Fibroblast of lung (primary cell): ENCODE measurements at regions not wholly inside any gene's neighbourhood (a gene's known extent, or its start where the extent isn't known, plus 50 kb on each side); places are given as distances from the start of the nearest gene placed in this dataset.
A peak's percentile ranks its signal among the peaks of the same experiment; 100 is the strongest.

Source experiments
- DNase-seq, 2 donors: peaks; one replicate each; pipeline versions ENCODE4 v3.0.0 to v3.0.0-alpha.2; 2010; ENCODE audit warnings: low read depth in 2 of 2
- H2AFZ ChIP-seq: 2 replicates; pipeline ENCODE4 v1.5.1; 2012; ENCODE audit warnings: low read length, control low read depth, inconsistent platforms
- H3K27ac ChIP-seq: 2 replicates; pipeline ENCODE4 v1.5.1; 2011; ENCODE audit warnings: low read length, control low read depth; ENCODE audit not compliant: insufficient read depth
- H3K27me3 ChIP-seq: 2 replicates; pipeline ENCODE4 v1.5.1; 2011; ENCODE audit warnings: mild to moderate bottlenecking, low read length; ENCODE audit not compliant: control insufficient read depth, insufficient read depth
- H3K36me3 ChIP-seq: 2 replicates; pipeline ENCODE4 v1.5.1; 2011; ENCODE audit warnings: low read length; ENCODE audit not compliant: control insufficient read depth, insufficient read depth
- H3K4me1 ChIP-seq: 2 replicates; pipeline ENCODE4 v1.5.1; 2011; ENCODE audit warnings: low read length; ENCODE audit not compliant: control insufficient read depth, insufficient read depth; ENCODE audit errors: extremely low read depth
- H3K4me2 ChIP-seq: 2 replicates; pipeline ENCODE4 v1.5.1; 2011; ENCODE audit warnings: low read length, control low read depth; ENCODE audit not compliant: insufficient read depth; ENCODE audit errors: extremely low read depth
- H3K4me3 ChIP-seq, 4 experiments: fragments of 200-600 bp in 1 of 4; sonication (generic) in 1 of 4; replicated peaks in 1 of 4; 2 replicates each; pipeline ENCODE4 v1.5.1; 2011 to 2016; ENCODE audit warnings: low read length in 4 of 4, low read depth in 3 of 4, mild to moderate bottlenecking in 3 of 4, control low read depth in 2 of 4, inconsistent platforms in 1 of 4, mixed read lengths in 1 of 4; ENCODE audit not compliant: insufficient read depth in 1 of 4; ENCODE audit errors: control extremely low read depth in 1 of 4
- H3K79me2 ChIP-seq: 2 replicates; pipeline ENCODE4 v1.5.1; 2012; ENCODE audit warnings: mild to moderate bottlenecking, low read length, inconsistent platforms; ENCODE audit not compliant: control insufficient read depth, insufficient read depth
- H3K9ac ChIP-seq: 2 replicates; pipeline ENCODE4 v1.5.1; 2011; ENCODE audit warnings: mild to moderate bottlenecking, low read length, control low read depth; ENCODE audit not compliant: insufficient read depth
- H3K9me3 ChIP-seq: 2 replicates; pipeline ENCODE4 v1.5.1; 2012; ENCODE audit warnings: low read depth, low read length; ENCODE audit not compliant: control insufficient read depth, insufficient read depth
- H4K20me1 ChIP-seq: 2 replicates; pipeline ENCODE4 v1.5.1; 2011; ENCODE audit warnings: low read length; ENCODE audit not compliant: control insufficient read depth, insufficient read depth; ENCODE audit errors: extremely low read depth
- CTCF ChIP-seq, 2 donors: IDR thresholded peaks in 1 of 2; conservative IDR thresholded peaks in 1 of 2; 1 replicate in 1 of 2; 2 replicates in 1 of 2; pipeline ENCODE4 v1.5.1; 2011 to 2012; ENCODE audit warnings: low read length in 2 of 2, control low read depth in 1 of 2, inconsistent platforms in 1 of 2, low read depth in 1 of 2, mild to moderate bottlenecking in 1 of 2
- EZH2 ChIP-seq: IDR thresholded peaks from 2 replicates; pipeline ENCODE4 v1.5.1; 2012; ENCODE audit warnings: low read length, control low read depth, mild to moderate bottlenecking; ENCODE audit errors: missing control alignments

GRCh38 chr9:90287567-90288274 lies 354.9 kb downstream of the DIRAS2 start:
- no peak overlapping the region for H3K27ac ChIP-seq
- H3K4me3 ChIP-seq, result no peak overlapping the region
- no peaks in the 10 kb centered on the region for H3K4me1 ChIP-seq
- H3K4me2 ChIP-seq, result no peak overlapping the region
- H3K9ac ChIP-seq, result no peak overlapping the region
- no peak for DNase-seq
- H3K79me2 ChIP-seq, result no peaks in the 10 kb centered on the region
- H3K36me3 ChIP-seq, result no peaks in the 10 kb centered on the region
- no peaks in the 10 kb centered on the region for H4K20me1 ChIP-seq
- H3K27me3 ChIP-seq, result no peaks in the 10 kb centered on the region
- no peaks in the 10 kb centered on the region for H3K9me3 ChIP-seq
- TF ChIP-seq CTCF (conservative IDR thresholded peaks at IDR 0.05 in 1 of 2, IDR thresholded peaks at IDR 0.05 in 1 of 2; ENCODE audit: low read depth in 1 of 2, low read length in 2 of 2) (no peak), EZH2 (no peak)
- H2AFZ ChIP-seq, result no peak overlapping the region

GRCh38 chr9:90288275-90288639 lies 354.4 kb downstream of the DIRAS2 start:
- no peak for DNase-seq
- Histone ChIP-seq H3K79me2 (no peaks in the 10 kb centered on the region), H3K4me3 (no peak overlapping the region), H3K9me3 (no peaks in the 10 kb centered on the region), H3K9ac (no peak overlapping the region), H2AFZ (no peak overlapping the region), H3K27me3 (no peaks in the 10 kb centered on the region), H3K4me2 (no peak overlapping the region), H3K36me3 (no peaks in the 10 kb centered on the region), H3K4me1 (no peaks in the 10 kb centered on the region), H4K20me1 (no peaks in the 10 kb centered on the region), H3K27ac (no peak overlapping the region)
- TF ChIP-seq EZH2 (no peak), CTCF (conservative IDR thresholded peaks at IDR 0.05 in 1 of 2, IDR thresholded peaks at IDR 0.05 in 1 of 2; ENCODE audit: low read depth in 1 of 2, low read length in 2 of 2) (no peak)

GRCh38 chr9:90290716-90291485 lies 351.7 kb downstream of the DIRAS2 start:
- TF ChIP-seq EZH2 (no peak), CTCF (conservative IDR thresholded peaks at IDR 0.05 in 1 of 2, IDR thresholded peaks at IDR 0.05 in 1 of 2; ENCODE audit: low read depth in 1 of 2, low read length in 2 of 2) (no peak)
- peak; percentile 35 to 57 for DNase-seq

More at GRCh38 chr9:90290716-90291485, 351.7 kb downstream of the DIRAS2 start:
- no peak overlapping the region for H3K27ac ChIP-seq
- H3K79me2 ChIP-seq, result no peaks in the 10 kb centered on the region
- no peak overlapping the region for H2AFZ ChIP-seq
- no peaks in the 10 kb centered on the region for H3K27me3 ChIP-seq
- no peak overlapping the region for H3K4me3 ChIP-seq
- no peaks in the 10 kb centered on the region for H4K20me1 ChIP-seq
- H3K36me3 ChIP-seq, result no peaks in the 10 kb centered on the region
- no peak overlapping the region for H3K9ac ChIP-seq
- H3K4me2 ChIP-seq, result no peak overlapping the region
- no peaks in the 10 kb centered on the region for H3K4me1 ChIP-seq
- H3K9me3 ChIP-seq, result no peaks in the 10 kb centered on the region
